Psoas muscle (tissue), 7 donors: ENCODE measurements at regions not wholly inside any gene's neighbourhood (a gene's known extent, or its start where the extent isn't known, plus 50 kb on each side); places are given as distances from the start of the nearest gene placed in this dataset.

Experiments used
- ATAC-seq, 4 donors: fragments of 200-7000 bp; cut with Tn5 transposase; one replicate each; pipeline ENCODE4 v1.9.1; 2020; ENCODE audit warnings: moderate library complexity in 3 of 4, mild to moderate bottlenecking in 2 of 4
- DNase-seq, 2 donors: peaks; one replicate each; pipeline ENCODE4 v3.0.0-alpha.2; 2020
- H3K27ac ChIP-seq: fragments of 200-600 bp; one replicate; pipeline ENCODE4 v1.8.0; 2022
- H3K27me3 ChIP-seq, 3 donors: fragments of 200-600 bp in 1 of 3; one replicate each; pipeline versions ENCODE4 v1.6.1 to v1.8.0; 2013 to 2022; ENCODE audit warnings: low read length in 2 of 3, mild to moderate bottlenecking in 2 of 3, moderate library complexity in 1 of 3; ENCODE audit not compliant: insufficient read depth in 3 of 3
- H3K36me3 ChIP-seq, 2 donors: fragments of 200-600 bp in 1 of 2; one replicate each; pipeline versions ENCODE4 v1.6.1 to v1.8.0; 2013 to 2022; ENCODE audit warnings: low read depth in 1 of 2, mild to moderate bottlenecking in 1 of 2, moderate library complexity in 1 of 2; ENCODE audit not compliant: insufficient read depth in 1 of 2
- H3K4me1 ChIP-seq: fragments of 200-600 bp; one replicate; pipeline ENCODE4 v1.8.0; 2022
- H3K4me3 ChIP-seq: fragments of 200-600 bp; one replicate; pipeline ENCODE4 v1.8.0; 2022; ENCODE audit warnings: mild to moderate bottlenecking
- H3K9me3 ChIP-seq: fragments of 200-600 bp; one replicate; pipeline ENCODE4 v1.8.0; 2022
- WGBS, 3 donors: extraction: QIAGEN DNeasy Blood & Tissue Kit; methylation state at CpG; one replicate each; pipeline versions ENCODE4 v1.1.6 to v1.1.7; 2013; 5-methylcytosine and 5-hydroxymethylcytosine counted together
- intact Hi-C, 2 donors: fragments of 100-400 bp; cut with DNase I; formaldehyde crosslinking; loops; one replicate each; pipeline versions ENCODE4 v1.11.0 to v1.14.2; 2022
- TF ChIP-seq, protein P1 (sequence below): fragments of 200-600 bp; IDR thresholded peaks from one replicate; pipeline ENCODE4 v1.8.0; 2022; ENCODE audit warnings: antibody characterized with exemption
- donor health status: healthy with polysubstance abuse.
- donor health status: DM: no; HTN: no; CAD: no; lungs with moderate emphysema.
- donor health status: Bipolar disorder and iron deficiency.
- donor health status: healthy.
- donor health status: DM: yes; HTN: yes; CAD: no.
- donor health status: DM: no; HTN: no; CAD: no.
- donor health status: DM: yes; HTN: yes; CAD: no.

DNA sequence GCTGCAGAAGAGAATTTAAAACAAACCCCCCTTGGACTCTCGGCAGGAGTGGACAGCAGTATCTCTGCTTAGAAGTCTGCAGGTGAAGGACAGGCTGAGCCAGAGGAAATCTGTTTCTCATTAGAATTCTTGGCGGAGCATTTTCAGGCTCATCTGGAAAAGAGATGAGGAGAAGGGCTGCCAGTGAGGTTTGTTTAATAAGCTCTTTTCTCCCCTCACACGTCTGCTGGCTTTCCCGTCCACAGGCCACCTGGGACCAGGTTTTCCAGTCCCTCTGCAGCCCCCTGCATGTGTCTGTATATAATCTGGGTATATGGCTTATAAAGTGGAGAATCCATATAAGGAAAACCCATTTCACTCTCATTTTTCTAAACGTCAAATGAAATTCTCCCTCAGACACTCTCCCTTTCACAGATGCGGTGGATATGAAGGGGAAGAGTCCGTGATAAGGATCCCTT, 155.4 kb upstream of the TPM1 start:
- WGBS, 3 donors = 57 to 71% (median 68%) methylated on average over 7 of the region's 7 CpGs
- ATAC-seq (peak in 1 of 4 donors; percentile 40), DNase-seq (no peak)
- TF ChIP-seq, protein P1, sequence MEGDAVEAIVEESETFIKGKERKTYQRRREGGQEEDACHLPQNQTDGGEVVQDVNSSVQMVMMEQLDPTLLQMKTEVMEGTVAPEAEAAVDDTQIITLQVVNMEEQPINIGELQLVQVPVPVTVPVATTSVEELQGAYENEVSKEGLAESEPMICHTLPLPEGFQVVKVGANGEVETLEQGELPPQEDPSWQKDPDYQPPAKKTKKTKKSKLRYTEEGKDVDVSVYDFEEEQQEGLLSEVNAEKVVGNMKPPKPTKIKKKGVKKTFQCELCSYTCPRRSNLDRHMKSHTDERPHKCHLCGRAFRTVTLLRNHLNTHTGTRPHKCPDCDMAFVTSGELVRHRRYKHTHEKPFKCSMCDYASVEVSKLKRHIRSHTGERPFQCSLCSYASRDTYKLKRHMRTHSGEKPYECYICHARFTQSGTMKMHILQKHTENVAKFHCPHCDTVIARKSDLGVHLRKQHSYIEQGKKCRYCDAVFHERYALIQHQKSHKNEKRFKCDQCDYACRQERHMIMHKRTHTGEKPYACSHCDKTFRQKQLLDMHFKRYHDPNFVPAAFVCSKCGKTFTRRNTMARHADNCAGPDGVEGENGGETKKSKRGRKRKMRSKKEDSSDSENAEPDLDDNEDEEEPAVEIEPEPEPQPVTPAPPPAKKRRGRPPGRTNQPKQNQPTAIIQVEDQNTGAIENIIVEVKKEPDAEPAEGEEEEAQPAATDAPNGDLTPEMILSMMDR = no peak
- no peak overlapping the region for H3K4me3 ChIP-seq
- peaks cover 0 to 3% (median 1%) of the 10 kb centered on the region in 3 donors for H3K27me3 ChIP-seq
- H3K36me3 ChIP-seq = no peaks in the 10 kb centered on the region
- no peaks in the 10 kb centered on the region for H3K9me3 ChIP-seq
- no peak overlapping the region for H3K27ac ChIP-seq
- no peaks in the 10 kb centered on the region for H3K4me1 ChIP-seq
- intact Hi-C loops = no loop called here

DNA sequence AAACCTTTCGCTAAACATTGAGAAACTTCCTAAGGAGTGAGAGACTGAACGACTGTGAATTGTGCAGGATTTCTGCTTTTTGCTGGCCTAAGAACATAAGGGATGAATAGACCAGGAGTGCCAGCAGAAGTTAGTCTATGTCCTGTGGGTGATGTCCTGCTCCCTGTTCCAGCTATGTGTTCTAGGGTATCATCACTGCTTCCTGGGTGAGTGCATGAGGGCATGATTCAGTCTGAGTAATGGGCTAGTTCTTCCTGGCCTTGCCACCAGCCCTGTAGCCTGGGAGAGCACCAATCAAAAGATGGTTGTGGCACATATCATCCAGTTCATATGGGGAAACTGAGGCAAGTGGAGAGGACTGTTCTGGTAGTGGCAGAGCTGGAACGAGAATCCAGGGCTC, 153.9 kb upstream of the TPM1 start:
- H3K27ac ChIP-seq = no peak overlapping the region
- no peaks in the 10 kb centered on the region for H3K36me3 ChIP-seq
- no peaks in the 10 kb centered on the region for H3K9me3 ChIP-seq
- H3K4me3 ChIP-seq = no peak overlapping the region
- TF ChIP-seq, protein P1 = no peak
- no peak for ATAC-seq
- H3K4me1 ChIP-seq = no peaks in the 10 kb centered on the region
- intact Hi-C loops = no loop called here
- WGBS, 3 donors = 95 to 97% (median 96%) methylated on average over 3 of the region's 3 CpGs
- no peak for DNase-seq
- peaks cover 0 to 3% (median 1%) of the 10 kb centered on the region in 3 donors for H3K27me3 ChIP-seq

DNA sequence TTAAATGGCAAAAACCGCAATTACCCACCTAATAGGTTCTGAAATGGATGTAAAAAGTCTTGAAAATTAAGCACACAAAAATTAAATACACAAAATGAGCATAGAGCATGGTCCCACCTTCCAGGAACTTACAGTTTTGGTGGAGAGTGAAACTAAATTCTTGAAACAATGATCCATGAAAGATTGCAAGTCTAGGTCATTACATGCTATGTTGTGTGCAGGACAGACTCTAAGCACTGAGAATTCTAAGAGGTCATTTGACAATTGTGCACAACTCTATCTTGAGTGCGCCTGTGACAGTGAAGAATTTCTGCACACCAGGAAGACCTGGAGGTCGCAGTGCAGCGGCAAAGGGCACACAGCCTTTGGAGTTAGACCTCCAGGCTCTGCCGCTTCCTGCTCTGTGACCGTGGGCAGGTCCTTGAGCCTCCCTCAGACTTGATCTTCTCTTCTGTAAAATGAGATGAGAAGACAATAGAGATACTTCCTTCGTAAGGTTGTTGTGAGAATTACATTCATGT, 153.3 kb upstream of the TPM1 start:
- ATAC-seq (no peak), DNase-seq (no peak)
- H3K36me3 ChIP-seq = no peaks in the 10 kb centered on the region
- WGBS, 3 donors = 93 to 95% (median 95%) methylated on average over 7 of the region's 7 CpGs
- no peak overlapping the region for H3K27ac ChIP-seq
- peaks cover 0 to 1% (median 0%) of the 10 kb centered on the region in 3 donors for H3K27me3 ChIP-seq
- intact Hi-C loops = no loop called here
- H3K4me1 ChIP-seq = no peaks in the 10 kb centered on the region
- H3K9me3 ChIP-seq = no peaks in the 10 kb centered on the region
- no peak overlapping the region for H3K4me3 ChIP-seq
- TF ChIP-seq, protein P1 = no peak

DNA sequence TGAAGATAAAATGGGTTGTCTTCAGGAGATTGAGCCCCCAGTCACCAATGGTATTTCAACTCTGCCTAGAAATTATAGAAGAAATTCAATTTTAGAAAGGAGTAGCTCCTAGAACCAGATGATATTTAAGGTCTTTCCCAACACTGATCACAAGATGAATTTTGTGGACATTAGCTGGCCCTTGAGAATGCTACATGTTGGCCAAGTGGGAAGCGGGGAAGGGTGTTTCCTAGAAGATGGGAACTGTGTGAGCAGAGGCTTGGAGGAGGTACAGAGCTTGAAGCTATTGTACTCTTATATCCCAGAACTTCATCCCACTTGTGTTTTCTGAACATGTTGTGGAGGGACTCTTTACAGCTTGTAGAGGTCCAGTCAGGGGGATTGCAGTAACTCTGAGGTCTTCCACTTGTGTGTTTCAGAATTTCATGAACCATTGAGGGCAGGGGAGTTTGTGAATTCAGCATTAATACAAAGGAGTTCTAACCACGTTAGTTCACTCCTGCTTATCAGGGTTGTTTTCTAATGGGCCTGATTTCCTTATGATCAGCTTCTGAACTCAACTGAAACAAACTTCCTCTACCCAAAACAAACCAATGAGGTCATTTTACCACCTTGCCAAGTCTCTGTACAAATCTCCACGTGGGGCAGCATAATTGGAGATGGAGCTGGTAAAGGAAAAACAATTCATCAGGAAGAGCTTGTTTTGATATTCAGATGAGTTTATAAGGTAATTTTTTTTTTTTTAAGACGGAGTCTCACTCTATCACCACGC, 152.6 kb upstream of the TPM1 start:
- TF ChIP-seq, protein P1 = no peak
- 64 to 77% (median 67%) methylated on average over 5 of the region's 5 CpGs for WGBS, 3 donors
- peak in 1 of 2 donors; percentile 33 for DNase-seq
- no peak overlapping the region for H3K27ac ChIP-seq
- peaks cover 4% of the 10 kb centered on the region for H3K4me1 ChIP-seq
- H3K9me3 ChIP-seq = no peaks in the 10 kb centered on the region
- peaks cover 0 to under 1% (median 0%) of the 10 kb centered on the region in 3 donors for H3K27me3 ChIP-seq
- intact Hi-C loops = no loop called here
- no peak overlapping the region for H3K4me3 ChIP-seq
- ATAC-seq = peak in 2 of 4 donors; percentile 23 to 42
- no peaks in the 10 kb centered on the region for H3K36me3 ChIP-seq
